HEK293T (cell line): ENCODE measurements at regions not wholly inside any gene's neighbourhood (a gene's known extent, or its start where the extent isn't known, plus 50 kb on each side); places are given as distances from the start of the nearest gene placed in this dataset.

Source experiments
- CTCF ChIA-PET: fragments of 350-600 bp; formaldehyde crosslinking; extraction: SDS; loops from one replicate; lab custom pipeline; 2021; ENCODE audit warnings: antibody characterized with exemption, inconsistent platforms; lab: Yijun Ruan, JAX
- POLR2A ChIA-PET: fragments of 350-600 bp; formaldehyde crosslinking; extraction: SDS; loops from one replicate; lab custom pipeline; 2020; ENCODE audit warnings: antibody characterized with exemption, inconsistent platforms; lab: Yijun Ruan, JAX
- DNase-seq: peaks from one replicate; pipeline ENCODE4 v3.0.0; 2012; ENCODE audit warnings: mixed read lengths; ENCODE audit errors: extremely low spot score
- ARNT ChIP-seq: fragments of 450-650 bp; IDR thresholded peaks from 2 replicates; pipeline ENCODE4 v1.6.1; 2017; ENCODE audit warnings: mild to moderate bottlenecking
- BHLHE40 ChIP-seq: fragments of 450-650 bp; IDR thresholded peaks from 2 replicates; pipeline ENCODE4 v1.6.1; 2016; ENCODE audit warnings: mild to moderate bottlenecking, moderate library complexity, borderline replicate concordance
- CTBP1 ChIP-seq: fragments of 450-650 bp; IDR thresholded peaks from 2 replicates; pipeline ENCODE4 v1.6.1; 2016; ENCODE audit warnings: borderline replicate concordance
- ELF4 ChIP-seq: fragments of 450-650 bp; IDR thresholded peaks from 2 replicates; pipeline ENCODE4 v1.6.1; 2017; ENCODE audit warnings: antibody characterized with exemption
- FOXA1 ChIP-seq: fragments of 450-650 bp; IDR thresholded peaks from 2 replicates; pipeline ENCODE4 v1.6.1; 2016; ENCODE audit warnings: mild to moderate bottlenecking
- FOXK2 ChIP-seq: fragments of 450-650 bp; IDR thresholded peaks from 2 replicates; pipeline ENCODE4 v1.6.1; 2016; ENCODE audit warnings: mild to moderate bottlenecking
- FOXM1 ChIP-seq: fragments of 450-650 bp; IDR thresholded peaks from 2 replicates; pipeline ENCODE4 v1.6.1; 2017; ENCODE audit warnings: mild to moderate bottlenecking, borderline replicate concordance
- HDGF ChIP-seq: fragments of 450-650 bp; IDR thresholded peaks from 2 replicates; pipeline ENCODE4 v1.6.1; 2017; ENCODE audit warnings: antibody characterized with exemption, borderline replicate concordance
- L3MBTL2 ChIP-seq: fragments of 450-650 bp; conservative IDR thresholded peaks from 2 replicates; pipeline ENCODE4 v1.6.1; 2016; ENCODE audit warnings: mild to moderate bottlenecking
- LEF1 ChIP-seq: fragments of 450-650 bp; IDR thresholded peaks from 2 replicates; pipeline ENCODE4 v1.6.1; 2017; ENCODE audit warnings: mild to moderate bottlenecking, borderline replicate concordance
- NFRKB ChIP-seq: fragments of 450-650 bp; IDR thresholded peaks from 2 replicates; pipeline ENCODE4 v1.6.1; 2016; ENCODE audit warnings: mild to moderate bottlenecking, moderate library complexity
- PKNOX1 ChIP-seq: fragments of 450-650 bp; IDR thresholded peaks from 2 replicates; pipeline ENCODE4 v1.6.1; 2016
- SP1 ChIP-seq: fragments of 450-650 bp; IDR thresholded peaks from 2 replicates; pipeline ENCODE4 v1.6.1; 2017
- SUZ12 ChIP-seq: fragments of 450-650 bp; IDR thresholded peaks from 2 replicates; pipeline ENCODE4 v1.6.1; 2016; ENCODE audit warnings: mild to moderate bottlenecking
- TARDBP ChIP-seq: fragments of 450-650 bp; IDR thresholded peaks from 2 replicates; pipeline ENCODE4 v1.6.1; 2016
- ZNF384 ChIP-seq: fragments of 450-650 bp; IDR thresholded peaks from 2 replicates; pipeline ENCODE4 v1.6.1; 2016

GRCh38 chr5:60512117-60512516 lies 187.8 kb downstream of the DEPDC1B start:
- TF ChIP-seq SUZ12 (no peak), FOXM1 (no peak), ELF4 (no peak), ARNT (no peak), SP1 (no peak), CTBP1 (no peak), BHLHE40 (no peak), PKNOX1 (no peak), NFRKB (no peak), L3MBTL2 (no peak), LEF1 (no peak), HDGF (no peak), FOXK2 (no peak), ZNF384 (no peak), TARDBP (no peak), FOXA1 (no peak)
- DNase-seq: no peak
- ChIA-PET CTCF (no interaction called here), POLR2A (no interaction called here)

DNA sequence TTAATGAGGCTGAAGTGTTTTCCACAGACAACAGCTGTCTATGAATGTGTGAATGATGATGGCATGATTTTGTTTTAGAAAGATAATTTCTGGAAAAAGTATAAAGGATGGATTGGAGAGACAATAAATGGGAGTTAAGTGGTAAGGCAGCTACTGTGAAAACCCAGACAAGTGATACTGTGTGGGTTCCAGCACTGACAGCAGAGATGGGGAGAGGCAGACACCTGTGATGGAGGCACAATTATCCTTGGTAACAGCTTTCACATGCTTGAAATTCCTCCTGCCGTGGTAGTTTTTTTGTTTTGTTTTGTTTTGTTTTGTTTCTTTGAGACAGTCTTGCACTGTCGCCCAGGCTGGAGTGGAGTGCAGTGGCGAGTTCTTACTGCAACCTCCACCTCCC lies 189.3 kb downstream of the DEPDC1B start:
- ChIA-PET POLR2A (no interaction called here), CTCF (no interaction called here)
- TF ChIP-seq ZNF384: no peak
- no peak for TF ChIP-seq SUZ12
- TF ChIP-seq HDGF: no peak
- no peak for TF ChIP-seq FOXK2
- TF ChIP-seq ELF4: no peak
- TF ChIP-seq SP1: no peak
- no peak for TF ChIP-seq BHLHE40
- no peak for TF ChIP-seq L3MBTL2
- TF ChIP-seq FOXM1: no peak
- TF ChIP-seq ARNT: no peak
- no peak for TF ChIP-seq FOXA1
- TF ChIP-seq NFRKB: no peak
- DNase-seq: no peak

DNA sequence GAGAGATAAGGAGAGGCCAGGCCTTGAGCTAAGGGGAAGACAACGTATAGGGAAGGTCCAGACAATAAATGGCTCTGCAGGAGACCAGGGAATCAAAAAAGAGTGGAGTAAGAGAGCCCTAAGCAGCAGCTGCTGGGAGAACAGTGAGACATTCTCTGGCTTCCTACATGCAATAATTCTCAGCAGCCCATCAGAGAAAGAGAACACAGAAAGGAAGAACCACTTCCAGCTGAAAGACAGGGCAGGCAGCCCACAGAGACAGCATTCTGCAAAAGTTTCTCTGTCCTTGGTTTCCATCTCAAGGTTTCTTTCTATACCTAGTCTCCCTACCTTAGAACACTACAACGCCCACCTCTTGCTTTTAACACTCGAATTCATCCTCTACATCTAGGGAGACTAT lies 189.9 kb downstream of the DEPDC1B start:
- POLR2A ChIA-PET: no interaction called here
- no peak for DNase-seq
- CTCF ChIA-PET: no interaction called here

GRCh38 chr5:60509519-60509918 lies 190.4 kb downstream of the DEPDC1B start:
- CTCF ChIA-PET: no interaction called here
- TF ChIP-seq ZNF384 (no peak), HDGF (no peak), ELF4 (no peak)
- POLR2A ChIA-PET: no interaction called here
- no peak for DNase-seq

More for the DNA sequence above, 189.9 kb downstream of the DEPDC1B start:
- TF ChIP-seq CTBP1 (no peak), PKNOX1 (no peak), LEF1 (no peak), FOXM1 (no peak), ZNF384 (no peak), HDGF (no peak), ELF4 (no peak), SUZ12 (no peak), L3MBTL2 (no peak), TARDBP (no peak), SP1 (no peak)

GRCh38 chr5:60507687-60508086 lies 192.3 kb downstream of the DEPDC1B start:
- CTCF ChIA-PET: no interaction called here
- POLR2A ChIA-PET: no interaction called here
- no peak for DNase-seq
- TF ChIP-seq L3MBTL2: no peak
- no peak for TF ChIP-seq ARNT
- no peak for TF ChIP-seq SP1
- TF ChIP-seq FOXA1: no peak
- no peak for TF ChIP-seq HDGF
- TF ChIP-seq BHLHE40: no peak
- TF ChIP-seq ELF4: no peak
- no peak for TF ChIP-seq PKNOX1
- no peak for TF ChIP-seq FOXK2
- no peak for TF ChIP-seq LEF1
- no peak for TF ChIP-seq ZNF384
- TF ChIP-seq NFRKB: no peak
- TF ChIP-seq CTBP1: no peak
- TF ChIP-seq FOXM1: no peak
- no peak for TF ChIP-seq TARDBP
- no peak for TF ChIP-seq SUZ12

- POLR2A ChIA-PET: no interaction called here
- TF ChIP-seq NFRKB (no peak), SUZ12 (no peak), FOXM1 (no peak), HDGF (no peak), ZNF384 (no peak)
Observed at GRCh38 chr5:60505373-60506171, 194.4 kb downstream of the DEPDC1B start.

More at GRCh38 chr5:60505373-60506171, 194.4 kb downstream of the DEPDC1B start:
- DNase-seq: no peak
- CTCF ChIA-PET: no interaction called here
